Neural cell (in vitro differentiated cells): ENCODE measurements at regions not wholly inside any gene's neighbourhood (a gene's known extent, or its start where the extent isn't known, plus 50 kb on each side); places are given as distances from the start of the nearest gene placed in this dataset.

ENCODE experiments used
- H2AFZ ChIP-seq: fragments of 200-600, 300-800 bp; sonication (generic), shearing (Covaris generic); 2 replicates; pipeline ENCODE4 v1.6.0; 2014; ENCODE audit warnings: low read depth, mild to moderate bottlenecking, antibody characterized with exemption, low read length, moderate library complexity
- H3F3A ChIP-seq: fragments of 200-600 bp; shearing (Covaris generic); 2 replicates; pipeline ENCODE4 v1.6.1; 2016; ENCODE audit warnings: mild to moderate bottlenecking, moderate library complexity, mixed read lengths, antibody characterized with exemption, low read length; ENCODE audit not compliant: insufficient read depth, poor library complexity, severe bottlenecking
- H3K27ac ChIP-seq: fragments of 200-600, 300-800 bp; sonication (generic), shearing (Covaris generic); 2 replicates; pipeline ENCODE4 v1.5.1; 2014; ENCODE audit warnings: mild to moderate bottlenecking, low read length, moderate library complexity
- H3K27me3 ChIP-seq: fragments of 300-800, 200-600 bp; sonication (generic), shearing (Covaris generic); 2 replicates; pipeline ENCODE4 v1.6.0; 2014; ENCODE audit warnings: mild to moderate bottlenecking, low read depth, low read length, moderate library complexity; ENCODE audit not compliant: insufficient read depth
- H3K36me3 ChIP-seq: fragments of 300-800, 200-600 bp; sonication (generic), shearing (Covaris generic); 2 replicates; pipeline ENCODE4 v1.5.1; 2014; ENCODE audit warnings: mild to moderate bottlenecking, antibody characterized with exemption, low read length, moderate library complexity; ENCODE audit not compliant: insufficient read depth
- H3K4me2 ChIP-seq: fragments of 300-800, 200-600 bp; sonication (generic), shearing (Covaris generic); 2 replicates; pipeline ENCODE4 v1.6.0; 2014; ENCODE audit warnings: mild to moderate bottlenecking, low read length
- H3K4me3 ChIP-seq: fragments of 300-800, 200-600 bp; sonication (generic), shearing (Covaris generic); 2 replicates; pipeline ENCODE4 v1.5.1; 2014; ENCODE audit warnings: mild to moderate bottlenecking, low read length, moderate library complexity
- H3K79me2 ChIP-seq: fragments of 200-600 bp; shearing (Covaris generic); replicated peaks from 2 replicates; pipeline ENCODE4 v1.6.0; 2014; ENCODE audit warnings: mild to moderate bottlenecking, low read length, moderate library complexity; ENCODE audit not compliant: insufficient read depth
- H3K9ac ChIP-seq: fragments of 300-800, 200-600 bp; sonication (generic), shearing (Covaris generic); 2 replicates; pipeline ENCODE4 v1.6.1; 2016; ENCODE audit warnings: mild to moderate bottlenecking, low read length, mixed read lengths
- H3K9me2 ChIP-seq: fragments of 200-600 bp; shearing (Covaris generic); 2 replicates; pipeline ENCODE4 v1.6.1; 2016; ENCODE audit warnings: mild to moderate bottlenecking, low read length, mixed read lengths; ENCODE audit not compliant: insufficient read depth
- H3K9me3 ChIP-seq: fragments of 200-600, 300-800 bp; sonication (generic), shearing (Covaris generic); 2 replicates; pipeline ENCODE4 v1.6.1; 2016; ENCODE audit warnings: mild to moderate bottlenecking, mixed run types, low read length, moderate library complexity, mixed read lengths
- H4K20me1 ChIP-seq: fragments of 200-600 bp; shearing (Covaris generic); 2 replicates; pipeline ENCODE4 v1.6.1; 2016; ENCODE audit warnings: mild to moderate bottlenecking, mixed run types; ENCODE audit not compliant: insufficient read depth
- CTCF ChIP-seq: fragments of 450-650 bp; IDR thresholded peaks from 2 replicates; pipeline ENCODE4 v1.5.1; 2014; ENCODE audit warnings: antibody characterized with exemption, mild to moderate bottlenecking, moderate library complexity; ENCODE audit not compliant: poor library complexity, severe bottlenecking
- EP300 ChIP-seq: fragments of 450-650 bp; conservative IDR thresholded peaks from 2 replicates; pipeline ENCODE4 v1.6.1; 2014; ENCODE audit warnings: antibody characterized with exemption, mild to moderate bottlenecking, moderate library complexity; ENCODE audit not compliant: poor library complexity, severe bottlenecking
- EZH2 ChIP-seq: fragments of 200-600, 300-800 bp; shearing (Covaris generic), sonication (generic); IDR thresholded peaks from 2 replicates; pipeline ENCODE4 v1.6.1; 2014; ENCODE audit warnings: antibody characterized with exemption, low read length, borderline replicate concordance, mild to moderate bottlenecking; ENCODE audit not compliant: insufficient read depth, poor library complexity, severe bottlenecking
- MXI1 ChIP-seq: fragments of 450-650 bp; conservative IDR thresholded peaks from 2 replicates; pipeline ENCODE4 v1.6.1; 2014; ENCODE audit warnings: antibody characterized with exemption, mild to moderate bottlenecking; ENCODE audit not compliant: poor library complexity, severe bottlenecking
- POLR2AphosphoS5 ChIP-seq: IDR thresholded peaks from 2 replicates; pipeline ENCODE4 v1.6.1; 2012
- RAD21 ChIP-seq: fragments of 450-650 bp; conservative IDR thresholded peaks from 2 replicates; pipeline ENCODE4 v1.6.1; 2014; ENCODE audit warnings: antibody characterized with exemption, mild to moderate bottlenecking, moderate library complexity
- REST ChIP-seq: IDR thresholded peaks from 2 replicates; pipeline ENCODE4 v1.6.1; 2012; ENCODE audit warnings: borderline replicate concordance
- SMC3 ChIP-seq: fragments of 450-650 bp; conservative IDR thresholded peaks from 2 replicates; pipeline ENCODE4 v1.6.1; 2014; ENCODE audit warnings: antibody characterized with exemption, mild to moderate bottlenecking, moderate library complexity; ENCODE audit not compliant: poor library complexity
- TAF1 ChIP-seq: IDR thresholded peaks from 2 replicates; pipeline ENCODE4 v1.6.1; 2012; ENCODE audit warnings: low read depth

GRCh38 chr10:90504172-90504571, 353.7 kb downstream of the HTR7 start:
- no peak overlapping the region for H3K27ac ChIP-seq
- H3K4me3 ChIP-seq, result no peak overlapping the region
- H3K4me2 ChIP-seq, result no peak overlapping the region
- H3K79me2 ChIP-seq, result no peaks in the 10 kb centered on the region
- H3K9me3 ChIP-seq, result peaks cover 4% of the 10 kb centered on the region
- no peak overlapping the region for H3K9ac ChIP-seq
- no peaks in the 10 kb centered on the region for H4K20me1 ChIP-seq
- no peaks in the 10 kb centered on the region for H3K27me3 ChIP-seq
- no peak overlapping the region for H2AFZ ChIP-seq
- no peaks in the 10 kb centered on the region for H3K9me2 ChIP-seq
- no peaks in the 10 kb centered on the region for H3K36me3 ChIP-seq
- H3F3A ChIP-seq, result no peaks in the 10 kb centered on the region
- TF ChIP-seq TAF1, result no peak
- no peak for TF ChIP-seq CTCF
- TF ChIP-seq REST, result no peak
- TF ChIP-seq POLR2AphosphoS5, result no peak
- no peak for TF ChIP-seq SMC3
- TF ChIP-seq RAD21, result no peak
- no peak for TF ChIP-seq EP300
- no peak for TF ChIP-seq MXI1
- TF ChIP-seq EZH2, result no peak

- Histone ChIP-seq H3K4me3 (no peak overlapping the region), H3F3A (no peaks in the 10 kb centered on the region), H3K9me3 (no peaks in the 10 kb centered on the region), H3K4me2 (no peak overlapping the region), H3K27me3 (no peaks in the 10 kb centered on the region), H3K27ac (no peak overlapping the region), H4K20me1 (no peaks in the 10 kb centered on the region), H2AFZ (no peak overlapping the region), H3K79me2 (no peaks in the 10 kb centered on the region), H3K9me2 (no peaks in the 10 kb centered on the region), H3K9ac (no peak overlapping the region), H3K36me3 (no peaks in the 10 kb centered on the region)
- TF ChIP-seq CTCF (no peak), MXI1 (no peak), REST (no peak), TAF1 (no peak), EP300 (no peak), EZH2 (no peak), POLR2AphosphoS5 (no peak), SMC3 (no peak), RAD21 (no peak)
Observed at GRCh38 chr10:90526721-90527120, 331.1 kb downstream of the HTR7 start.
